Effector memory CD8-positive, alpha-beta T cell (primary cell): ENCODE measurements at regions not wholly inside any gene's neighbourhood (a gene's known extent, or its start where the extent isn't known, plus 50 kb on each side); places are given as distances from the start of the nearest gene placed in this dataset.

Experiments
- ATAC-seq: fragments of 150-1000 bp; cut with Tn5 transposase; replicated peaks from 2 replicates; pipeline ENCODE4 v1.10.0; 2021; ENCODE audit warnings: mild to moderate bottlenecking, moderate library complexity
- DNase-seq, 3 experiments: peaks; one replicate each; pipeline ENCODE4 v3.0.0; 2021
- H3K27ac Mint-ChIP-seq, 2 donors: one replicate each; pipeline ENCODE4 v1.8.0; 2022; ENCODE audit warnings: mild to moderate bottlenecking in 2 of 2, mixed read lengths in 2 of 2, moderate library complexity in 2 of 2
- H3K27me3 Mint-ChIP-seq, 2 donors: one replicate each; pipeline ENCODE4 v1.8.0; 2022; ENCODE audit warnings: mixed read lengths in 2 of 2
- H3K36me3 Mint-ChIP-seq: one replicate; pipeline ENCODE4 v1.8.0; 2022; ENCODE audit warnings: mild to moderate bottlenecking, moderate library complexity, mixed read lengths; ENCODE audit not compliant: insufficient read depth
- H3K4me1 Mint-ChIP-seq, 2 donors: one replicate each; pipeline ENCODE4 v1.8.0; 2022; ENCODE audit warnings: low read depth in 2 of 2, mixed read lengths in 2 of 2
- H3K4me3 Mint-ChIP-seq, 2 donors: one replicate each; pipeline ENCODE4 v1.8.0; 2022; ENCODE audit warnings: mild to moderate bottlenecking in 2 of 2, mixed read lengths in 2 of 2, moderate library complexity in 2 of 2
- H3K9me3 Mint-ChIP-seq, 2 donors: one replicate each; pipeline ENCODE4 v1.8.0; 2022; ENCODE audit warnings: mixed read lengths in 2 of 2

DNA sequence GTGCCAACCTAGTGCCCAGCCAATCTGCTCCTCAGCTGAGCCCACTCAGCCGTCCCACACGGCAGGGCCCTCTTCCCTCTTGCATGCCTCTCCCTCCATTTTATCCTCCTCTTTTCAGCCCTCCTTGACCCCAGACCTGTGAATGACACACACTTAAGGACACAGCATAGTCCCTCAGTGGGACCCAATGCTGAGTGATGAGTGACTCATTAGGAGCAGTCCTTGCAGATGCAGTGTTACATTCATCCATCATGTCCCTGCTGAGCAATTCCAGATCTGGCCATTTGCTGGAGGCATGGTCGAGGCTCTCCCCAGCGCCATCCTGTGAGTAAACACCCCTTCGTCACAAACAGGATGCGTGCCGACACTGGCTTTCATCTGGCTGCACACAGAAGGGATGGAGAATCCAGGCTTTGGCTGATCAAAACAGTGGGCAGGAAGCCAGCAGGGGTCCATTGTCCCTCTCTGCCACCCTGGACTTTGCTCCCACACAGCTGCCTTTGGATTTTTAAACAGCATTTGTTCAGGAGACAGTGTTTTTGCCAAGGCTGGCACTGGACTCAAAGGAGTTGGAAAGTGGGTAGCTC is 122.6 kb downstream of the AXIN2 start:
- ATAC-seq (no peak), DNase-seq (no peak)
- Mint-ChIP-seq H3K27ac (no peak overlapping the region), H3K9me3 (peaks cover 0 to 1% of the 10 kb centered on the region in 2 donors), H3K4me1 (peaks cover 0 to 4% of the 10 kb centered on the region in 2 donors), H3K27me3 (peaks cover 60 to 64% of the 10 kb centered on the region in 2 donors), H3K4me3 (no peak overlapping the region), H3K36me3 (no peaks in the 10 kb centered on the region)

DNA sequence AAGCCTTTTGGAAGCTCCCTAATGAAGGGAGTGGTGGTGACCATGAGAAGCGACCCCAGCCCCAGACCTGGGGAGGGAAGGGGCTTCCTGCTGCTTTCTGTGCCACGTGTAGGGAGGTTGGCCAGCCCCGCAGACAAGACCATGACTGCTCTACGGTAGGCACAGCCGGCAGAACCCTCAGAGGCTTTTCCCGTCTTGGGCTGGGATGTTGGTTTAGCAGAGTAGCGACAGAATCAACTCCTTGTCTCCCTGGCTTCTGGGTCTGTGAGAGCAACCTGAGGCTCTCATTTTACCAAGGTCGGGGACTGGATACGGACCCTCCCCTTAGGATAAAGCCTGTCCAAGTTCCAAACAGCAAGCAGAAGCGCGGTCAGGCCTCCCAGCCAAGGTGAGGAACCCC is 123.3 kb downstream of the AXIN2 start:
- no peaks in the 10 kb centered on the region for H3K36me3 Mint-ChIP-seq
- DNase-seq (no peak), ATAC-seq (no peak)
- no peak overlapping the region for H3K27ac Mint-ChIP-seq
- H3K27me3 Mint-ChIP-seq, result peaks cover 59 to 63% of the 10 kb centered on the region in 2 donors
- H3K9me3 Mint-ChIP-seq, result no peaks in the 10 kb centered on the region
- H3K4me1 Mint-ChIP-seq, result peaks cover 1 to 10% of the 10 kb centered on the region in 2 donors
- no peak overlapping the region for H3K4me3 Mint-ChIP-seq

DNA sequence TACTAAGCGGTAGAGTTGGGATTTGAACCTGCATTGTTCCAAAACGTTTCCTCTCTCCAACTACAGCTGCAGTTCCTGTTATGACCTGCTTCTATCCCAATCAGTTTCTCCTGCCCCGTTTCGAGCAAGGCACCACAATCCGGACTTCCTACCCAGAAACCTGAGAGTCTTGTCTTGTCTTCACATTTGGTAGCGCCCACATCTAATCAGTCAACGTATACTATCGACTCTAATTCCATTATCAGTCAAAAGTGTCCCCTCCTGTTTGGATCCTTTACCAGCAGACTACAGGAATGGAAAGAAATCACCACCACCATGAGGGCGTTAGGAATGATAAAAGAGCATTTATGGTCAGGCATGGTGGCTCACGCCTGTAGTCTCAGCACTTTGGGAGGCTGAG is 124.6 kb downstream of the AXIN2 start:
- ATAC-seq (no peak), DNase-seq (no peak)
- Mint-ChIP-seq H3K27me3 (peaks cover 63 to 70% of the 10 kb centered on the region in 2 donors), H3K36me3 (no peaks in the 10 kb centered on the region), H3K4me3 (no peak overlapping the region), H3K9me3 (peaks cover 2 to 4% of the 10 kb centered on the region in 2 donors), H3K27ac (no peak overlapping the region), H3K4me1 (peaks cover 2 to 11% of the 10 kb centered on the region in 2 donors)

DNA sequence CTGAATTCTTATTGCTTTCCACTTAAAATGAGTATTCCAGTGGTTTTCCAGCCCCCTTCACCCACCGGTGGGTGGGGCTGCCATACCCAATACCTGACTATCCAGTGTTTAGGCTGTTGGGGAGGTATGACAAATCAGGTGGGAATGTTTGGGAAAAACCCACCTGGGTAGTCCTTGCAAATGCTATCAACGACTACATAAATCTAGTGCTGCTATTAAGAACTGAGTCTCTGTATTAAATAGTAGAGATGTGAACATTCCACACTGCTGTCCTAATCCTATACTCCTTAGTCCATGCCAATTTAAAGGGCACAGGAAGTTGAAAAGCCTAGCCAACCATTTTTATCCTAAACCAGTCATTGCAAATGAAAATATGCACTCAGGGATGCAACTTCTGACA is 126.6 kb downstream of the AXIN2 start:
- Mint-ChIP-seq H3K27ac (no peak overlapping the region), H3K36me3 (peaks cover under 1% of the 10 kb centered on the region), H3K27me3 (peaks cover 52 to 66% of the 10 kb centered on the region in 2 donors), H3K4me1 (peaks cover 2 to 11% of the 10 kb centered on the region in 2 donors), H3K4me3 (no peak overlapping the region), H3K9me3 (peaks cover 2 to 8% of the 10 kb centered on the region in 2 donors)
- ATAC-seq, result no peak
- DNase-seq, result no peak

DNA sequence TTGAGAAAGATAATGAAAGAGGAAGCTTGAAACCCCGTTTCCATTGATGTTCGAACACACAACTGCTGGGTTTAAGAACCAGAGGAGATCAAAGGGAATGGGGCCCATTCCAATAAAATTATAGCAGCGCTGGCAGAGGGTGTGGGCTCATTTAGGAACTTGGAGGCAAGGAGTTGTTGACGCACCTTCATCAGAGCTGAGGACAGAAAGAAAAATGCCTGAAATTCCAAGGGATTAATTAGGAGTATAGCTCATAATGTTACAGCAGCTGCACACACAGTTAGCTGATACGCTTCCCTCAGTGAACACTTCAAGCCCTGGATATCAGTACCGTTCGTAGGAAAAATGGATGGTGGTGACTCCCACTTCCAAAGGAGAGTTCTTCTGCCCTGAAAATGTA is 127.2 kb downstream of the AXIN2 start:
- H3K27ac Mint-ChIP-seq, result no peak overlapping the region

DNA sequence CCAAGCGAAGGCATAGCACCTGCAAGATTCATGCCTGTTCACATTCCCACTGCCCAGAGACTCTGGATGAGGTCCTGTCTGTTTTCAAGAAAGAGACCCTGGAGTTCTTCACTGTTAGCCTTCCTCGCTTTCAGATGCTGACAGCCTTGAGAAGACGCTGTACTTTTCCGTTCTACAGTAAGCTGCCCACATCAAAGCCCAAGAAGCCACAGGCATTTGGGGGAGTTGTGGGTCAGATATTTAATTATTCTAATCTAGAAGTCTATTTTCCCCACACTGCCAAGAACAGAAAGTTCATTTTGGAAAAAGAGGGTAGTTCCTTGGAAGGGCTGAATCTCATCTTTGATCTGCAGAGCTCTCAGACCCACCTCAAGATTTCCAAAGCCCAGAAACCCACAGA is 127.9 kb downstream of the AXIN2 start:
- Mint-ChIP-seq H3K9me3 (peaks cover 2 to 8% of the 10 kb centered on the region in 2 donors), H3K4me1 (peaks cover 2 to 11% of the 10 kb centered on the region in 2 donors), H3K36me3 (peaks cover 4% of the 10 kb centered on the region), H3K4me3 (no peak overlapping the region), H3K27me3 (peaks cover 45 to 62% of the 10 kb centered on the region in 2 donors), H3K27ac (no peak overlapping the region)
- DNase-seq, result no peak
- ATAC-seq, result no peak

More for the DNA sequence above, 127.2 kb downstream of the AXIN2 start:
- DNase-seq (no peak), ATAC-seq (no peak)
- H3K4me1 Mint-ChIP-seq, result peaks cover 2 to 11% of the 10 kb centered on the region in 2 donors
- H3K27me3 Mint-ChIP-seq, result peaks cover 51 to 66% of the 10 kb centered on the region in 2 donors
- H3K4me3 Mint-ChIP-seq, result no peak overlapping the region
- peaks cover 4% of the 10 kb centered on the region for H3K36me3 Mint-ChIP-seq
- peaks cover 2 to 8% of the 10 kb centered on the region in 2 donors for H3K9me3 Mint-ChIP-seq

DNA sequence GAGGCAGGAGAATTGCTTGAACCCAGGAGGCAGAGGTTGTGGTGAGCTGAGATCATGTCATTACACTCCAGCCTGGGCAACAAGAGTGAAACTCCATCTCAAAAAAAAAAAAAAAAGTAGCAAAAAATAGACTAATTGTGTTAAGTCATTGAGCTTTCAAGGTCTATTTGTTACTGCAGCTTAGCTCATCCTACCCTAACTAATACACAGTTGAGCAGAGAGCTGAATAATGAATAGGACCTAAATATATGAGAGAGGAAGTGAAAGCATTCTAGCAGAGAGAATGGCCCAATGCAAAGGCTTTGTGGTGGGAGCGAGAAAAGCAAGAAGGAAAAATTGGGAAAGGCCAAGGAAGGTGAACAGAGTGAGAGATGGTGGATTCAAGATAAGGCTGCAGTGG is 128.3 kb downstream of the AXIN2 start:
- Mint-ChIP-seq H3K9me3 (peaks cover 2 to 8% of the 10 kb centered on the region in 2 donors), H3K27ac (no peak overlapping the region), H3K4me1 (peaks cover 2 to 11% of the 10 kb centered on the region in 2 donors), H3K27me3 (peaks cover 41 to 57% of the 10 kb centered on the region in 2 donors), H3K36me3 (peaks cover 4% of the 10 kb centered on the region), H3K4me3 (no peak overlapping the region)
- no peak for DNase-seq
- no peak for ATAC-seq

DNA sequence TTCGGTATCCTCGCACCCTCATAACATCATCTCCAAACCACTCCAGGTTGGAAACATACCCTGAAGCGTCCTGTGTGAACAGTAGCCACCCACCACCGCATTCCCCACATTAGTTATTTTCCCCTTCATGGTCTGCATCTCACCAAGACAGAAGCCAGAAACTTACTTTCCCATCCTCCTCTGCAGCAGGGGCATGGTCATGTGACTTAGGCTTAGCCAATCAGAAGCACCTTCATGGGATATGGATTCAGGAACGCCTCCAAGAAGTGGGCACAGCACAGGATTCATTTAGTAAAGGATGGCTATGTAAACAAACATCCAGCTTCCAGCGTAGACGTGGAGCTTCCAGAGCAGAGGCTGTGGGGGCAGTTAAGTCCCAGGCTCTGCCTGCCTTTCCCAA is 130.3 kb downstream of the AXIN2 start:
- peaks cover 2 to 11% of the 10 kb centered on the region in 2 donors for H3K4me1 Mint-ChIP-seq
- peaks cover 34 to 45% of the 10 kb centered on the region in 2 donors for H3K27me3 Mint-ChIP-seq
- H3K9me3 Mint-ChIP-seq, result peaks cover 2 to 8% of the 10 kb centered on the region in 2 donors
- no peak overlapping the region for H3K27ac Mint-ChIP-seq
- ATAC-seq (no peak), DNase-seq (no peak)
- H3K4me3 Mint-ChIP-seq, result no peak overlapping the region
- peaks cover 4% of the 10 kb centered on the region for H3K36me3 Mint-ChIP-seq

DNA sequence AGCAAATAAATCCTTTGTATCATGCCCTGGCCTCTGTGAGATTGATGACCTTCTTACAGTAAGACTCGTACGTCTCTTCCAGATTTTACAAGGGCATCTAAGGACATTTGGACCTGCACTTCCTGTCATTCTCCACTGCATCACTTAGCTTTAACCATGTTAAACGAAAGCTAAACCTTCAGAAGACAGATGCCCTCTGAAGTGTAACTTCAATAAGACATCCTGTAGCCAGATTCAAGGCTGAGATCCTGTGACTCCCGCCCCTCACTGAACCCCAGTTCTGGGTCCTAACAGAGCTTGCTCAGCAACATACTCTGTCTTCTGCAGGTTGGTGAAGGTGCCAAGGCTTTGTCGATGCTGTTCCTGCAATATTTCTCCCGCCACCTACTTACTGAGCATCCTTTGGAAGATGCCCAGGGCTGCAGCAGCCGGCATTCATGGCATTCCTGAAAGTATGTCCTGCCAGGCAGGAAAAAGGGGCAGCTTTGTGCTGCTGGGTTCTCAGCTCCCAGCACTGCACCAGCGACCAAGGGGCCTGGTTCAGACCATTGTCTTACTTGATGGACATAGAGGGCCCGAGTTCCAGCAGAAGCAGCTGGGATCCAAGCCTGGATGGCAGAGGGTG is 131.1 kb downstream of the AXIN2 start:
- peaks cover 2 to 8% of the 10 kb centered on the region in 2 donors for H3K9me3 Mint-ChIP-seq
- H3K4me1 Mint-ChIP-seq, result peaks cover 2 to 11% of the 10 kb centered on the region in 2 donors
- H3K36me3 Mint-ChIP-seq, result peaks cover 4% of the 10 kb centered on the region
- H3K27ac Mint-ChIP-seq, result no peak overlapping the region
- H3K4me3 Mint-ChIP-seq, result no peak overlapping the region
- DNase-seq, result no peak
- peaks cover 34 to 40% of the 10 kb centered on the region in 2 donors for H3K27me3 Mint-ChIP-seq
- no peak for ATAC-seq

DNA sequence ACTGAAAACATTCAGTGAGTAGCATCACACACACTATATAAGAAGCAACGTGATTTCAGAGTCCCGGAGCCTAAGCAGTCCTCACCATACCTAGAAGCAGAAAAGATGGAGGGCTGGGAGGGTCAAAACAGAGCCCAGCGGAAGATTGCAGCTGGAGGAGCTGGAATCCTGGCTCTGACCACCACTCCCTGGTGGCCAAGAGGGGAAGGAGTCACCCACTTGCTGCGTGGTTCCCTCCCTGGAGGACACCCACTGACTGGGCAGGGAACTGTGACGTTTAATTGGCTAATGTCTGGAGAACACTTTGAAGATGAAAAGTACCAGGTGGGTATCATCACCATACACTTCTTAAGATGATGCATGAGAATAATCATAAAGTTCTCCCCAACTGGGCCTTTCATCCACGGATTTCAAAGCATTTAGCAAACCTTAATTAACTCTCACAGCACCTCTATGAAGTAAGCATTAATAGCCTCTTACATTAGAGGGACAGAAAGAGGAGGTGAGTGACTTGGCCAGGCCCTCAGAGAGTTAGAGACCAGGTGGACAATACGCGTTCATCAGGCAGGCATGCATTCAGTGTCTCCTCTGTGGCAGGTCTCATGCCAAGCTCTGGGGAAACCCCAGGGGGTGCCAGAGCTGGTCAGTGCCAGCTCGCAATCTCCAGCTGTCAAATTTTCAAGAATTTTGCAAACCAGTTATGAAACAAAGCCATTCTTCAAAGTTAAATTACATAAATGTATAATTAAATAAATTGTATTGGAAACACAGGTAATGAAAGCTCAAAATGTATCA is 137.9 kb downstream of the AXIN2 start:
- Mint-ChIP-seq H3K27ac (no peak overlapping the region), H3K36me3 (no peaks in the 10 kb centered on the region), H3K4me3 (no peak overlapping the region), H3K27me3 (peaks cover 28 to 37% of the 10 kb centered on the region in 2 donors), H3K4me1 (no peaks in the 10 kb centered on the region), H3K9me3 (no peaks in the 10 kb centered on the region)
- DNase-seq (no peak), ATAC-seq (no peak)

DNA sequence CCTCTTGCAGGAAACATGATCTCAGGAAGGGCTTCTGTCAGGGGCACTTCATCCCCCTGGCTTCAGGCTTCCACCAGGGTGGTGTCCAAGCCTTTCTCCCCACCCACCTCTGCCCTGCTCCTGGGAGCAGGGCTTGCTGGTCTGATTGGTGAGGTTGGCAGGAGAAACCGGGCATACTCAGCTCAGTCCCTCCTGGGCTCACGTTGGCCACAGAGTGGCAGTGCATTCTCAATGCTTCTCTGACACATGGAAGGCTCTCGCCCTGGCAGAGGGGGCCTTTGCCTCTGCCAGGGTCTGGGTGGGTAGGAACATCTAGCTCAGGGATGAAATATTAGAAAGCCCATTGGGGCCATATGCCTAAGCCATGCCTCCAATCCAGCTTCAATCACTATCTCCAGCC is 142.8 kb downstream of the AXIN2 start:
- Mint-ChIP-seq H3K9me3 (no peaks in the 10 kb centered on the region), H3K27me3 (peaks cover 25 to 30% of the 10 kb centered on the region in 2 donors), H3K36me3 (no peaks in the 10 kb centered on the region), H3K4me3 (no peak overlapping the region), H3K4me1 (no peaks in the 10 kb centered on the region), H3K27ac (no peak overlapping the region)
- no peak for ATAC-seq
- DNase-seq, result no peak

DNA sequence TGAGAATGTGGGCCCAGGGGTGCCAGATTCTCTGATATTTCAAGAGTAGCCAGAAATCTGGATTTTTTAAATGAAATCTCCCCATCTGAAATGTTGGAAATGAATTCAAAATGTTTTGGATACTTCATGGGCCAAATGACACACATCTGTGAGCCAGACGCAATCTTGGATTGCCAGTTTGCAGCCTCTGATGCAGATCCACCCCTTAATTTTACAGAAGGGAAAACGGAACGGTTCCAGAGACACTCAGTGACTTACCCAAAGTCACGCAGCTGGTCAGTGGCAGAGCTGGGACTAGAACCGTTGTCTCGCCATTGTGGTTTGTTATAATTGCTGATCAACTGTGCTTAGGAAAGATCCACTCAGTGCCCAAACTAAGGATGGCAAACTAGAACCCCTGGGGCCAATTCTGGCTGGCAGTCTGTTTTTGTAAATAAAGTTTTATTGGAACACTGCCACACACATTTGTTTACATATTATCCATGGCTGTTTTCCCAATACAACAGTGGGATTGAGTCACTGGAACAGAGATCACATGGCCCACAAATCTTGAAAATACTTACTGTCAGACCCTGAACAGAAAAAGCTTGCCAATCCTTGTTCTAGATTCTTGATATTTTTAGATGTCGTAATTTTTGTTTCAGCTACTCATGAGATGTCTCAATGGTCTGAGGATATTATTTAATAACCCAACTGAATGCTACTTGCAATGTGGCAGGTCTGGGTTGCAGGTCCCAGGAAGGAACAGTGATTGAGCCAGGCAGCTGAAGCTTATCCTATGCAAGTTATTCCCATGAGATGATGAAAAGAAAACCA is 143.8 kb downstream of the AXIN2 start:
- H3K9me3 Mint-ChIP-seq, result no peaks in the 10 kb centered on the region
- no peaks in the 10 kb centered on the region for H3K4me1 Mint-ChIP-seq
- no peak for ATAC-seq
- DNase-seq, result no peak
- no peak overlapping the region for H3K27ac Mint-ChIP-seq
- H3K4me3 Mint-ChIP-seq, result no peak overlapping the region
- peaks cover 22 to 30% of the 10 kb centered on the region in 2 donors for H3K27me3 Mint-ChIP-seq
- H3K36me3 Mint-ChIP-seq, result no peaks in the 10 kb centered on the region

DNA sequence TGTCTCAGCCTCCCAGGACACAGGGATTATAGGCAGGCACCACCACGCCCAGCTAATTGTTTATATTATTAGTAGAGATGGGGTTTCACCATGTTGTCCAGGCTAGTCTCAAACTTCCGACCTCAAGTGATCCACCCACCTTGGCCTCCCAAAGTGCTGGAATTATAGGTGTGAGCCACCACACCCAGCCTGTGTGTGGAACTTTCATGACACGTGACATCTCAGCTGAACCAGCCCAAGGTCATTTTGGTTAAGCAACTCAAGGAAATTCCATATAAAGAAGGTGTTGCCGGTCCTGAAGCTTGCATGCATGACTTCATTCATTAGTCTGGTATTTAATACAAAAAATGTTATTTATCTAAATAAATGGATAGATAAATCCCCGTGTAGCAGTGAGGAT is 145.5 kb downstream of the AXIN2 start:
- Mint-ChIP-seq H3K9me3 (no peaks in the 10 kb centered on the region), H3K4me3 (no peak overlapping the region), H3K36me3 (no peaks in the 10 kb centered on the region), H3K4me1 (no peaks in the 10 kb centered on the region), H3K27me3 (peaks cover 12 to 19% of the 10 kb centered on the region in 2 donors), H3K27ac (no peak overlapping the region)
- no peak for DNase-seq
- no peak for ATAC-seq
